ENCODE measurements at regions not wholly inside any gene's neighbourhood (a gene's known extent, or its start where the extent isn't known, plus 50 kb on each side); places are given as distances from the start of the nearest gene placed in this dataset.

GRCh38 chr20:50393990-50394561 is 116.1 kb upstream of the PTPN1 start:
- no peak for DNase-seq (ENCODE audit: low read depth)

- DNase-seq (ENCODE audit: low read depth) = no peak
These were observed 115.6 kb upstream of the PTPN1 start for GRCh38 chr20:50394569-50394968.

- no peak for DNase-seq (ENCODE audit: low read depth)
These were observed 114.9 kb upstream of the PTPN1 start for GRCh38 chr20:50395251-50395729.

- no peak for DNase-seq (ENCODE audit: low read depth)
These were observed 114.2 kb upstream of the PTPN1 start for GRCh38 chr20:50395914-50396488.

DNA sequence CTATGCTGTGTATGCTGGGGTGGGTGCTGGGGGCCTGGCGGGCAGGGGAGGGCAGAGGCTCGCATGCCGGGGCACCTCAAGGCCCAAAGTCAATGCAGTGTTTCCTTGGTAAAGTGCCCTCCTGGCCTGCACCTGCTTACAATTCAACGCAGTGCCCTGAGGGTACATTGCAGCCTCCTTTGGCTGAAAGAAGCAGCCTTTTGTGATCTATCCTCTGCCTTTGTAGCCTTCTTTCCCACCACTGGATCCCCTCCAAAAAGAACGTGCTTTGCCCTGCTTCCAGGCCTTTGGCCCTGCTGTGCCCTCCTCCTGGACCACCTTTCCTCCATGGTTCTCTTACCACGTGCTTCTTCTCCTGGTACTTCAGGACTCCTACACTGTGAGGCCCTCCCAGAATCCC is 113.6 kb upstream of the PTPN1 start:
- no peak for DNase-seq (ENCODE audit: low read depth)

- no peak for DNase-seq (ENCODE audit: low read depth)
These were observed 113.1 kb upstream of the PTPN1 start for GRCh38 chr20:50397058-50397457.

GRCh38 chr20:50398064-50398463 is 112.1 kb upstream of the PTPN1 start:
- no peak for DNase-seq (ENCODE audit: low read depth)

- DNase-seq (ENCODE audit: low read depth) = no peak
These were observed 111.7 kb upstream of the PTPN1 start for GRCh38 chr20:50398471-50398820.

DNA sequence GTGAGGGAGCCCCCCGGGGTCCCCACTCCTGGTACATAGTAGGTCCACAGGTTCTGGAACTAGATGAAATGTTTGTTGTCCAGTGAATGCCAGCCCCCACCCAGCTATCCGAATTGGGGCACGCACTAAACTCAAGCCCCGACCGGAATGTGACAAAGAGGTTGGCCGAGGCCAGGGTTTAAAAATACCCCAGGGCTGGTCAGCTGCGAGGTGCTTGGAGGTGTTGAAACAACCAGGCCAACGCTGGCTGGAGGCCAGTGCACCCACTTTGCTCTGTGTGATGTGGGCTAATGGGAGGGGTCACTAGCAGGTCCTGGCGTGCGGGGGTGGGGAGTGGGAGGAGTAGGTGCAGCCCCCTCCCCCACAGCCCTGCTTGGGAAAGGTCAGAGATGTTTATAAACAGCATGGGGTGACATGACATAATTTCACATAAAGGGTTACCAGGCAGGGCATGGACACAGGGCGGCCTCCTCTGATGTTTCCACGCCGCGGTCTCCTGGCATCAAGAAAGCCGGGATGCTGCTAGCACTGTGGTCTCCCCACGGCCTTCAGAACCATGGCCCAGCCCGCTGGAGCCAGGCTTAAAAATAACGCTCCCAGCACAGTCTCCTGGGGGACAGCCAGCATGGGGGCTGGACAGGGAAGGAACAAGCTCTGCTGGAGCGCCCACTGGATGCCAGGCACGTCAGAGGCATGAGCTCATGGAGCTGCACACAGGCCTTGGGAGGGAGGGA is 111.2 kb upstream of the PTPN1 start:
- no peak for DNase-seq (ENCODE audit: low read depth)

DNA sequence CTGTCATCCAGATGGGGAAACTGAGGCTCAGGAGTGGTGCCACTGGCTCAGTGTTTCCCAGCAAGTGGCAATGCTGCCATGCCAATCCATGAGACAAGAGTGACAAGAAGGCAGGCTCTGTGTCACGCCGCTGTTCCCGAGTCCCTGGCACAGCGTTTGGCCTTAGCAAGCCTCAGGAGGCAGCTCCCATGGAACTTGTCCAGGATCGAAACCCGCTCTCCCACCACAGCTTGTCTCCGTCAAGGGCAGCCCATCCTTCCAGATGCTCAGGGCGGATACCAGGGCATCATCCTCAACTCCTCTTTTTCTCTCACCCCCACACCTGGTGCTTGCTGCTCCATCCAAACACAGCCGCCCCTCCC is 110.6 kb upstream of the PTPN1 start:
- DNase-seq (ENCODE audit: low read depth) = no peak

DNA sequence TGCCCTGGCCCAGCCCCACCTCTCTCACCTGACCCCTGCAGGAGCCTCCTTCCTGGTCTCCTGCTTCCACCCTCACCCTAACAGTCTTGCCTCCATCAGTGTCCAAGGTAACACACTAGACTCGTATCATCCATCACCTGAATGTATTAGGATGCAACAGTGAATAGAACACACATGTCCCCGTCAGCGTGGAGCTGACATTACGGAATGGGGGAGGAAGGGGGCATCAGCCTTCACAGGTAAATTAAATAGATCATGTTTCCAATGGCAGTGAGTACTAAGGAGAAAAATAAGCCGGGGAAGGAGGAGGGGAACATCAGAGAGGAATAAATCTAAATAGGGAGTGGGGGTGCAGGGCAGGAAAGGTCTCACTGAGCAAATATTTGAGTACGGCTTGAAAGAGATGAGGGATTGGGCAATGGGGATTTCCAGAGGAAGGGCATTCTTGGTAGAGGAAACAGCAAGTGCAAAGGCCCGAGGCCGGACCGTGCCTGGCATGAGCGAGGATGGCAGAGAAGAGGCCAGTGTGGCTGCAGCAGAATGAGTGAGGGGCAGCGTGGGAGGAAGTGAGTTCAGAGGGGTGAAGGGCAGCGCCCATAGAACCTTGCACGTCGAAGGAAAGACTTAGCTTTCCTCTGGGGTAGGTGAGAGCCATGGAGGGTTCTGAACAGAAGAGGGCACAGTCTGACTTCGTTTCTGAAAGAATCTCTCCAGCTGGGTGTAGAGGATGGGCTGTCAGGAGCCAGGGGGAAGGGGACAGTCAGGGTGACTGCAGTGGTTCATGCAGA is 110.1 kb upstream of the PTPN1 start:
- DNase-seq (ENCODE audit: low read depth) = no peak

GRCh38 chr20:50400705-50401586 is 109.2 kb upstream of the PTPN1 start:
- no peak for DNase-seq (ENCODE audit: low read depth)

DNA sequence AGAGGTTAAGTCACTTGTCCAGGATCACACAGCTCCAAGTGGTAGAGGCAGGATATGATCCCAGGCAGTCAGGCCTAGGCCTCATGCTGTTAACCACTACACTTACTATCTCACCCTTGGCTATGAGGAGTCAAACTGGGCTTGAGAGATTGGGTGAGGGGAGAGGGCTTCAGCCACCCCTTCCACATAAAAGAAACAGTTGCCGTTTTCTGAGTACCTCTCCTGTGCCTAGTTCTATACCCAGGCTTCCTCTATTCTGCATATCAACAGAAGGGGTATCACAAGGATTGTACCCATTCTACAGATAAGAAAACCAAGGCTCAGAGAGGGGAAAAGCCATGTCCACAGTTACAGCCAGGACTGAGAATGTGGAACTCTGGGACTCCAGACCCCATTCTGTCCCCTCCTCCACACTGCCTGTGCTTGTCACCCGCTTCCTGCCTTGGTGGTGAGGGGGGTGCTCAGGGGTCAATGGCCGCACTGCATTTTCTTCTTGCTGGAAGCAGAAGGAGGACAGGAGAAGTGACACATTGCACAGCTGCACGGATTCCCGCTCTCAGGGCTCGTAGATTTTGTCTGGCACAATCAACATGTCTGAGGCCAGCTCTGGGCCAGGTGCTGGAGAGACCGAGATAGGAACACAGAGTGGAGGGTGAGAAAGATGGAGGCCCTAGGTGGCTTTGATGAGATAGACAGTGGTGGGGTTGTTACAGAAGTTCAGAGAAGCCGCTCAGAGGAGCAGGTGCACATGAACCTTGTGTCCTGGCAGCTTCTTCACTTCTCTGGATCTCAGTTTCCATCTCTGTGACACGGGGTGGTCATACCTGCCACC is 108.4 kb upstream of the PTPN1 start:
- no peak for DNase-seq (ENCODE audit: low read depth)

GRCh38 chr20:50403565-50404418 is 106.4 kb upstream of the PTPN1 start:
- no peak for DNase-seq (ENCODE audit: low read depth)

GRCh38 chr20:50404419-50405234 is 105.6 kb upstream of the PTPN1 start:
- no peak for DNase-seq (ENCODE audit: low read depth)

DNA sequence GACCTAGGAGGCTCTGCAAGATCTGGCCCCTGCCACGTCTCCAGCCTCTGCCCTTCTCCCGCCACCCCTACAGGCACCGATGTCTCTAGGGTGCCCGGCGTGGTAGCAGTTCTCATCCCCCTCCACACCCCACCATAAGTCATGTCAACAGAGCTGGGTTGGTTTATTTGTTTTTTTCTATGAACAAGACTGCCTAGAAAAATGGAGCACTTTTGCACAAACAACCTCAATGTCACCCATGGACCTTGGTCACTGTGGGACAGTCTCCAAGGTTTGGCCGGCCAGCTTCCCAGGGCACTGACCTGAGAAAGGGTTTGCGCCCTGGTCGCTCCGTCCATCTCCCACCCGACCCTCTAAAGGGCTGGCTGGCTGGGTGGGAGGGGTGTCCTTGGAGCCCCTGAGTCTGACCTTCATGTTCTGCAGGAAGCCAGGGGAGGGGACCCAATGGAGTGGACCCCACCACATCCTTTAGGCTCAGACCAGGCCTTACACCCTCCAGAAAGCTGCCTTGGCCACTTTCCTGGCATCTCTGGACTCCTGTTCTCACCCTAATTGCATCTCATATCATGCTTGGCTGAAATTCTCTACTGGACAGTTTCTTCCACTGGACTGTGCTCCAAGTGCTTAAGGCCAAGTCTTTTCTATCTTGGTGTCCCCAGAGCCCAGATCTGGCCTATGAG is 104.8 kb upstream of the PTPN1 start:
- no peak for DNase-seq (ENCODE audit: low read depth)

DNA sequence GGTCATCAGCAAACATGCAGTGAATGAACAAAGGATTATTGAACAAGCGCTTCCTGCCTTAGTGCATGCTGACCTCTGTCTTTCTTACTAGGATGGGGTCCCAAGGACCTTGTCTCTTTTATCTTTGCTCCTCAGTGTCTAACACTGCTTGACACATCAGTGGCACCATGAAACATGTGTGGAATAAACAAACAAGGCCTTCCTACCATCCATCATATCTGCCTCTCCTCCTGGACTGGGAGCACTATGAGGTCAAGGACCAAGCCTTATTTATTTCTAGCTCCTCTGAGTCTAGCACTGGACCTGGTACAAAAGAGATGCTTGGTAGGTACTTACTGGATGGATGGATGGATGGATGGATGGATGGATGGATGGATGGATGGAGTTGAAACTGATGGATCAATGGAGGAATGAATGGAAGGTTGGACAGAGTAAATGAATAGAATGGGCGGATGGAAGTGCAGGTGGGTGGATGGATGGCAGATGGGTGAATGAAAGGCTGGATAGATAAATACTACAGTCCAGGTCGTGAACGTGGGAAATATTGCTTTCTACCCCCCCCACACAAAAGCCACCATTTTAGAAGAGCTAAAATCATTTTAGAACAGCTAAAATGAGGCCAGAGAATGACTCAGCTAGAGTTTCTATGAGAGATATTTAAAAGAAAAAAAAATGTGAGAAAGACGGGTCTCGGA is 104.1 kb upstream of the PTPN1 start:
- DNase-seq (ENCODE audit: low read depth) = no peak

GRCh38 chr20:50406610-50407136 is 103.5 kb upstream of the PTPN1 start:
- DNase-seq (ENCODE audit: low read depth) = no peak

Measured in activated T-helper 1 cell treated with Interleukin-2 at 50 U/mL for 16 hours (primary cell).